ENCODE measurements at regions not wholly inside any gene's neighbourhood (a gene's known extent, or its start where the extent isn't known, plus 50 kb on each side); places are given as distances from the start of the nearest gene placed in this dataset.

- Histone ChIP-seq H3K9me3 (ENCODE audit: low read length) (no peaks in the 10 kb centered on the region), H3K9ac (ENCODE audit: insufficient read depth, low read depth, low read length) (no peak overlapping the region), H2AFZ (ENCODE audit: low read length) (no peak overlapping the region), H3K27me3 (ENCODE audit: control insufficient read depth in 1 of 2, insufficient read depth in 2 of 2, low read length in 2 of 2) (peaks cover 1 to 10% of the 10 kb centered on the region in 2 experiments; a peak in 3 of 5 replicates), H3K27ac (ENCODE audit: extremely low read length, insufficient read depth, low read length) (no peak overlapping the region), H3K4me1 (ENCODE audit: insufficient read depth, low read length) (no peaks in the 10 kb centered on the region), H3K4me3 (replicated peaks in 1 of 3; ENCODE audit: insufficient read depth in 1 of 3, low read depth in 2 of 3, low read length in 3 of 3) (no peak overlapping the region), H3K79me2 (ENCODE audit: insufficient read depth, low read length) (no peaks in the 10 kb centered on the region), H3K4me2 (ENCODE audit: low read depth, low read length) (no peak overlapping the region), H4K20me1 (ENCODE audit: insufficient read depth, low read length) (no peaks in the 10 kb centered on the region), H3K36me3 (replicated peaks in 1 of 2; ENCODE audit: control insufficient read depth in 1 of 2, insufficient read depth in 2 of 2, low read length in 2 of 2) (no peaks in the 10 kb centered on the region)
- ChIA-PET POLR2A (no interaction called here), CTCF (ENCODE audit: low intra/inter-chr PET ratio, low total read pairs) (no interaction called here)
- no peak for TF ChIP-seq ZBTB7B (CRISPR knock-in tag; IDR thresholded peaks at IDR 0.05)
- no peak for TF ChIP-seq ZNF253 (CRISPR knock-in tag; IDR thresholded peaks at IDR 0.05; ENCODE audit: borderline replicate concordance)
- TF ChIP-seq ZNF768 (CRISPR knock-in tag; IDR thresholded peaks at IDR 0.05): no peak
- TF ChIP-seq MLX (CRISPR knock-in tag; IDR thresholded peaks at IDR 0.05): no peak
- no peak for TF ChIP-seq FIP1L1 (IDR thresholded peaks at IDR 0.05; ENCODE audit: borderline replicate concordance, insufficient read depth, low read depth, low read length)
- no peak for TF ChIP-seq ZNF800 (CRISPR knock-in tag; IDR thresholded peaks at IDR 0.05)
- TF ChIP-seq PBX3 (CRISPR knock-in tag; IDR thresholded peaks at IDR 0.05; ENCODE audit: borderline replicate concordance): no peak
- no peak for TF ChIP-seq SUZ12 (IDR thresholded peaks at IDR 0.05; ENCODE audit: low read depth, low read length)
- no peak for TF ChIP-seq ZNF318 (CRISPR knock-in tag; IDR thresholded peaks at IDR 0.05)
- TF ChIP-seq GABPA (IDR thresholded peaks at IDR 0.05; ENCODE audit: low read depth, low read length): no peak
- no peak for TF ChIP-seq GABPA (CRISPR knock-in tag; IDR thresholded peaks at IDR 0.05; ENCODE audit: low read depth)
- no peak for ATAC-seq
- in situ Hi-C loops (cut with HindIII; ENCODE audit: extremely low pct_ligation_motif_present, low pct_unique_long_range_greater_than_20kb) (no loop called here), intact Hi-C loops (cut with micrococcal nuclease; ENCODE audit: unreplicated experiment) (no loop called here)
- BruUV-seq (replicated peaks): no TSS peak
- 6% methylated on average over 1 of the region's 1 CpG for WGBS (ENCODE audit: low lambda C conversion rate)
- FAIRE-seq: no peak
- no peak for DNase-seq (ENCODE audit: low spot score)
Measured at GRCh38 chr22:48212727-48213126, 1450.3 kb downstream of the TBC1D22A start.

Measured in HepG2 (cell line).